Sigmoid colon (tissue), 4 donors: ENCODE measurements at regions not wholly inside any gene's neighbourhood (a gene's known extent, or its start where the extent isn't known, plus 50 kb on each side); places are given as distances from the start of the nearest gene placed in this dataset.

Source experiments
- EP300 ChIP-seq, 4 donors: sonication (generic); formaldehyde crosslinking; IDR thresholded peaks; one replicate each; pipeline ENCODE4 v1.6.1; 2017; ENCODE audit warnings: antibody characterized with exemption in 4 of 4
- POLR2A ChIP-seq, 2 donors: fragments of 450-650 bp; IDR thresholded peaks; one replicate each; pipeline ENCODE4 v1.6.1; 2016; ENCODE audit warnings: antibody characterized with exemption in 2 of 2, mild to moderate bottlenecking in 2 of 2, moderate library complexity in 2 of 2
- POLR2AphosphoS5 ChIP-seq, 4 donors: sonication (generic); formaldehyde crosslinking; IDR thresholded peaks; one replicate each; pipeline ENCODE4 v1.6.1; 2017; ENCODE audit warnings: antibody characterized with exemption in 4 of 4
- TF ChIP-seq, protein P1 (sequence below), 4 experiments: fragments of 450-650 bp in 3 of 4; fragments of 200-600 bp in 1 of 4; IDR thresholded peaks; one replicate each; pipeline ENCODE4 v1.5.1; 2016 to 2019; ENCODE audit warnings: antibody characterized with exemption in 4 of 4, mild to moderate bottlenecking in 3 of 4, moderate library complexity in 2 of 4

DNA sequence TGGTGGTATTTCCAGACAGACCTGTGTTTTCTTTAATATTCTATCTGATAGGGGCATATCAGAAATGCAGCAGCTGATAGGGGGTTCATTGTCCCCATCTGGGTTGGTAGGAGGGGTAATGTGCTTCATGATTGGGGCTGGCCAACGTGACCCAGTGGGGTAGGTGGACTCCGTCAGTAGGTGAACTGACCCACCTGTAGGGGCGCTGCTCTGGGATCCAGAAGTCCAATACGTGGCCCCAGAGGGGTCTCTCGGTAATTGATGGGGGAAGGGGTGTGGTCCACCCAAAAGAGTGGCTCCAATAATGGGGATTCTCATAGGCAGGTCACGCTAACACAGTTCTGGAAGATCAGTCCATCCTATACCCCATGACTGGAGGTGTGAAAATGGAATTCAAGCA lies 112.0 kb downstream of the PRLHR start:
- no peak for TF ChIP-seq POLR2AphosphoS5 (IDR thresholded peaks at IDR 0.05)
- TF ChIP-seq, protein P1, sequence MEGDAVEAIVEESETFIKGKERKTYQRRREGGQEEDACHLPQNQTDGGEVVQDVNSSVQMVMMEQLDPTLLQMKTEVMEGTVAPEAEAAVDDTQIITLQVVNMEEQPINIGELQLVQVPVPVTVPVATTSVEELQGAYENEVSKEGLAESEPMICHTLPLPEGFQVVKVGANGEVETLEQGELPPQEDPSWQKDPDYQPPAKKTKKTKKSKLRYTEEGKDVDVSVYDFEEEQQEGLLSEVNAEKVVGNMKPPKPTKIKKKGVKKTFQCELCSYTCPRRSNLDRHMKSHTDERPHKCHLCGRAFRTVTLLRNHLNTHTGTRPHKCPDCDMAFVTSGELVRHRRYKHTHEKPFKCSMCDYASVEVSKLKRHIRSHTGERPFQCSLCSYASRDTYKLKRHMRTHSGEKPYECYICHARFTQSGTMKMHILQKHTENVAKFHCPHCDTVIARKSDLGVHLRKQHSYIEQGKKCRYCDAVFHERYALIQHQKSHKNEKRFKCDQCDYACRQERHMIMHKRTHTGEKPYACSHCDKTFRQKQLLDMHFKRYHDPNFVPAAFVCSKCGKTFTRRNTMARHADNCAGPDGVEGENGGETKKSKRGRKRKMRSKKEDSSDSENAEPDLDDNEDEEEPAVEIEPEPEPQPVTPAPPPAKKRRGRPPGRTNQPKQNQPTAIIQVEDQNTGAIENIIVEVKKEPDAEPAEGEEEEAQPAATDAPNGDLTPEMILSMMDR (IDR thresholded peaks at IDR 0.05) = no peak
- no peak for TF ChIP-seq POLR2A (IDR thresholded peaks at IDR 0.05)
- TF ChIP-seq EP300 (IDR thresholded peaks at IDR 0.05) = no peak
